GM10266 (cell line): ENCODE measurements at regions not wholly inside any gene's neighbourhood (a gene's known extent, or its start where the extent isn't known, plus 50 kb on each side); places are given as distances from the start of the nearest gene placed in this dataset.
"Not testable (repeated sequence)": the region's sequence is repeated elsewhere in the genome, so short reads cannot be mapped to it uniquely, and the experiment has no call there.

Experiments used
- DNase-seq: peaks from one replicate; pipeline ENCODE4 v3.0.0; 2012; ENCODE audit errors: extremely low spot score
- TF ChIP-seq, protein P1 (sequence below): IDR thresholded peaks from 2 replicates; pipeline ENCODE4 v1.5.1; 2012; ENCODE audit warnings: mild to moderate bottlenecking, low read depth; ENCODE audit not compliant: control insufficient read depth, insufficient read depth; ENCODE audit errors: missing control alignments

GRCh38 chr4:142897518-142897917 lies 51.4 kb upstream of the INPP4B start:
- DNase-seq, result not testable (repeated sequence)

DNA sequence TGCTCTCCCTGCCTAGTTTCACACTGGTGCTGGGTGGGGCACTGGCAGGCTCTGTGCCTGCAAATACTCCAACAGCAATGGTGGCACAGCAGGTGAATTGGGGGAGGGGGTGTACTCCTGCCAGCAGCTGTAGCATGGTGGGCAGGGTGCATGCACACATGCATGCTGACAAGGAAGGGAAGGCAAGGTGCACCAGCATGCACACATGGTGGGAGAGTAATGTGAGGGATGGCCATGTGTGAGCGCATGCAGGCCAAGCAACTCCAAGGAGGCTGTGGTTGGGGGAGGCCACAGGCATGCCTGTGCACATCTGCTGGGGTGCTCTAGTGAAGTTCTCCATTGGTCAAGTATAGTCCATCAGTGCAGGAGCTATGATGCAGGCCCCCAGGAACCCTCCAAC lies 54.5 kb upstream of the INPP4B start:
- DNase-seq, result no peak
- TF ChIP-seq, protein P1, sequence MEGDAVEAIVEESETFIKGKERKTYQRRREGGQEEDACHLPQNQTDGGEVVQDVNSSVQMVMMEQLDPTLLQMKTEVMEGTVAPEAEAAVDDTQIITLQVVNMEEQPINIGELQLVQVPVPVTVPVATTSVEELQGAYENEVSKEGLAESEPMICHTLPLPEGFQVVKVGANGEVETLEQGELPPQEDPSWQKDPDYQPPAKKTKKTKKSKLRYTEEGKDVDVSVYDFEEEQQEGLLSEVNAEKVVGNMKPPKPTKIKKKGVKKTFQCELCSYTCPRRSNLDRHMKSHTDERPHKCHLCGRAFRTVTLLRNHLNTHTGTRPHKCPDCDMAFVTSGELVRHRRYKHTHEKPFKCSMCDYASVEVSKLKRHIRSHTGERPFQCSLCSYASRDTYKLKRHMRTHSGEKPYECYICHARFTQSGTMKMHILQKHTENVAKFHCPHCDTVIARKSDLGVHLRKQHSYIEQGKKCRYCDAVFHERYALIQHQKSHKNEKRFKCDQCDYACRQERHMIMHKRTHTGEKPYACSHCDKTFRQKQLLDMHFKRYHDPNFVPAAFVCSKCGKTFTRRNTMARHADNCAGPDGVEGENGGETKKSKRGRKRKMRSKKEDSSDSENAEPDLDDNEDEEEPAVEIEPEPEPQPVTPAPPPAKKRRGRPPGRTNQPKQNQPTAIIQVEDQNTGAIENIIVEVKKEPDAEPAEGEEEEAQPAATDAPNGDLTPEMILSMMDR, result no peak

- TF ChIP-seq, protein P1, result no peak
- DNase-seq, result no peak
These were observed 55.1 kb upstream of the INPP4B start for GRCh38 chr4:142901166-142901662.

DNA sequence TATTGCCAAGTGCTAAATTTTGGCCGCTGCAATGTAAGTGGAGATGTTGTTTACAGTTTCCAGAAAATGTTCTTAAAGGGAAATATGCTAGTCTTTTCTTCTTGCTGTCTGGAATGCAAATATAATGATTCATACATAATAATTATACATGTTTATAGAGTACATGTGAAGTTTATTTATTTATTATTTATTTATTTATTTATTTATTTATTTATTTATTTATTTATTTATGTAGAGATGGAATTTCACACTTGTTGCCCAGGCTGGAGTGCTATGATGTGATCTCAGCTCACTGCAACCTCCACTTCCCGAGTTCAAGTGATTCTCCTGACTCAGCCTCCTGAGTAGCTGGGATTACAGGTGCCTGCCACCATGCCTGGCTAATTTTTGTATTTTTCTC lies 57.5 kb upstream of the INPP4B start:
- DNase-seq, result not testable (repeated sequence)

DNA sequence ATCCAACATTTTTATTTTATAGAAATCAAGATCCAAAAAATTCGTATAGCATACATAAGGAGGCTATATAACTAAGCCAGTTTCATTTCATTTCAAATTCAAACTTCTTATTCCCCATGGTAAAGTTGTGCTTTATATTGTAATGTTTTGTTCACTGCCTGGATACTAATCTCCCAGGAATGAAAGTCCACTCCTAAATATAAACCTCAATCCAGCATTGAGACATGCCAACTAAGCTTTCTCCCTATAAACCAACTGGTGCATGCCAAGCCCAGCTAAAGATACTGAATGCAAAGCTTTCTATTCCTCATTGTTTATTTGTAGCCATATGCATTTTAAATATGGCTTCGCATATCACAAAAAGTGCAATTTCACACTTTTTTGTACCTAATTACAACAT lies 63.8 kb upstream of the INPP4B start:
- TF ChIP-seq, protein P1, result no peak
- no peak for DNase-seq

DNA sequence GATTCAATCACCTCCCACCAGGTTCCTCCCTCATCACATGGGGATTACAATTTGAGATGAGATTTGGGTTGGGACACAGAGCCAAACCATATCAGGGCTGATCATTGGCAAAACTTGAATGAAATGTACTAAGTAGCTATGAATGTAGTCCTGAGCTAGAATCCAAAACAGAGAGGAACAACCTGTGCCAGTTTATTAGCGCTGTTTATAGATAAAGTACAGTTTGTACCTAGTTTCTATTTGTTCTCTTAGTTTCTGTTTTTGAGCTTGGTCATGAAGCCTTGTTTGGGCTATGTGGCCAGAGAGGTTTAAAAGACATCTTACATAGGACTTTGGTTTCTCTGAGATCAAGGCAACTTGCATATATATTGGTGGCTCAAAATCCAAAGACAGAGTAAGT lies 66.9 kb upstream of the INPP4B start:
- TF ChIP-seq, protein P1, result no peak

DNA sequence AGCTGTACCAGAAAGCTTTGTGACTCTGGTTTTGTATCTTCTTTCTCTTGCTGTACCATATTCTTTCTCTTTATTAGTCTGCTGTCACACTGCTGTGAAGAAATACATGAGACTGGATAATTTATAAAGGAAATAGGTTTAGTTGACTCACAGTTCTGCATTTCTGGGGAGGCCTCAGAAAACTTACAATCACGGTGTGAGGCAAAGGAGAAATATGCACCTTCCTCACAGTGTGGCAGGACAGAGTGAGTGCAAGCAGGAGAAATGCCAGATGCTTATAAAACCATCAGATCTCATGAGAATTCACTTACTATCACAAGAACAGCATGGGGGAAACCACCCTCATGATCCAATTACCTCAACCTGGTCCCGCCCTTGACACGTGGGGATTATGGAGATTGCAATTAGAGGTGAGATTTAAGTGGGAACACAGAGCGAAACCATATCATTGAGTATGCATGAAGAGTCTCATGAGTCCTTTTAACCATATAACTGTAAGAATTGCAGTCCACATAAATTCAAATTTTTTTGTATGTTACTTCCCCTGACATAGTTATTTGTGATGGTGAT lies 67.4 kb upstream of the INPP4B start:
- DNase-seq, result no peak
- TF ChIP-seq, protein P1, result no peak

More for the DNA sequence above, 66.9 kb upstream of the INPP4B start:
- DNase-seq, result no peak

GRCh38 chr4:142917678-142918077 lies 71.6 kb upstream of the INPP4B start:
- TF ChIP-seq, protein P1, result no peak
- no peak for DNase-seq
